ENCODE measurements at regions not wholly inside any gene's neighbourhood (a gene's known extent, or its start where the extent isn't known, plus 50 kb on each side); places are given as distances from the start of the nearest gene placed in this dataset.

DNA sequence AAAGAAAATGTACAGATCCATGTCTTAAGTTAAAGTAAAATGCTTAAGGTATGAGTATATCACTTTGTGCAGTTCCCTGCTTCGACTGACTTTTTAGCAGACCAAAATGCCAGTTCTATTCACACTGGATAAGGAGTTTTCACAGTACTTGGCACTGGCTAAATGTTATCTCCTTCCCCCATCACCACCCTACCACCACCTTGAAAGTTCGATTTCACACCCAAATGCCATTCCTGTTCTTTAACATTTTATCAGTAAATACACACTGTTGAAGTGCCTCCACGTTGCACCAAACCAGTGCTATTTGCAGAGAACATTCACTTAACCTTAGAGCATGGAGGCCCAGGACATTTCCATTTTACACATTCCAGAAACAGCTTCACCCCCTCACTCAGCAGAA lies 100.0 kb downstream of the URB2 start:
- no peak overlapping the region for H3K27ac ChIP-seq (ENCODE audit: low read length in 2 of 2)
- H3K4me1 Mint-ChIP-seq: no peaks in the 10 kb centered on the region
- no peak overlapping the region for H3K9ac ChIP-seq (ENCODE audit: low read length)
- POLR2A ChIA-PET: no interaction called here
- TF ChIP-seq EZH2 (IDR thresholded peaks at IDR 0.05; ENCODE audit: borderline replicate concordance, insufficient read depth, low read depth, low read length, poor library complexity, severe bottlenecking): no peak
- TF ChIP-seq, protein P1, sequence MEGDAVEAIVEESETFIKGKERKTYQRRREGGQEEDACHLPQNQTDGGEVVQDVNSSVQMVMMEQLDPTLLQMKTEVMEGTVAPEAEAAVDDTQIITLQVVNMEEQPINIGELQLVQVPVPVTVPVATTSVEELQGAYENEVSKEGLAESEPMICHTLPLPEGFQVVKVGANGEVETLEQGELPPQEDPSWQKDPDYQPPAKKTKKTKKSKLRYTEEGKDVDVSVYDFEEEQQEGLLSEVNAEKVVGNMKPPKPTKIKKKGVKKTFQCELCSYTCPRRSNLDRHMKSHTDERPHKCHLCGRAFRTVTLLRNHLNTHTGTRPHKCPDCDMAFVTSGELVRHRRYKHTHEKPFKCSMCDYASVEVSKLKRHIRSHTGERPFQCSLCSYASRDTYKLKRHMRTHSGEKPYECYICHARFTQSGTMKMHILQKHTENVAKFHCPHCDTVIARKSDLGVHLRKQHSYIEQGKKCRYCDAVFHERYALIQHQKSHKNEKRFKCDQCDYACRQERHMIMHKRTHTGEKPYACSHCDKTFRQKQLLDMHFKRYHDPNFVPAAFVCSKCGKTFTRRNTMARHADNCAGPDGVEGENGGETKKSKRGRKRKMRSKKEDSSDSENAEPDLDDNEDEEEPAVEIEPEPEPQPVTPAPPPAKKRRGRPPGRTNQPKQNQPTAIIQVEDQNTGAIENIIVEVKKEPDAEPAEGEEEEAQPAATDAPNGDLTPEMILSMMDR (IDR thresholded peaks at IDR 0.05): no peak
- no peaks in the 10 kb centered on the region for H3K27me3 ChIP-seq (replicated peaks in 1 of 4; ENCODE audit: control extremely low read depth in 1 of 4, control insufficient read depth in 3 of 4, insufficient read depth in 4 of 4, low read length in 3 of 4)
- H3K27me3 Mint-ChIP-seq: peaks cover 15% of the 10 kb centered on the region
- no peaks in the 10 kb centered on the region for H3K79me2 ChIP-seq (ENCODE audit: control insufficient read depth, insufficient read depth, low read length)
- WGBS (ENCODE audit: insufficient coverage): 60% methylated on average over 2 of the region's 3 CpGs
- H3K36me3 ChIP-seq (replicated peaks in 1 of 2; ENCODE audit: control extremely low read depth in 1 of 2, control insufficient read depth in 1 of 2, extremely low read depth in 1 of 2, insufficient read depth in 2 of 2, low read length in 1 of 2): no peaks in the 10 kb centered on the region
- no peak for ATAC-seq (ENCODE audit: low read depth)
- DNase-seq: no peak
- H3K4me1 ChIP-seq (ENCODE audit: control insufficient read depth in 2 of 2, insufficient read depth in 2 of 2, low read length in 2 of 2): no peaks in the 10 kb centered on the region
- H3K4me2 ChIP-seq (replicated peaks; ENCODE audit: low read depth, low read length, poor library complexity, severe bottlenecking): no peak overlapping the region
- H3K4me3 ChIP-seq (ENCODE audit: control extremely low read depth in 1 of 5, extremely low read depth in 1 of 5, insufficient read depth in 1 of 5, low read depth in 2 of 5, low read length in 4 of 5): no peak overlapping the region
- no peak overlapping the region for H3K27ac Mint-ChIP-seq
- H3K4me3 Mint-ChIP-seq: no peak overlapping the region
- no peaks in the 10 kb centered on the region for H3K9me3 ChIP-seq (ENCODE audit: control extremely low read depth in 1 of 3, control insufficient read depth in 2 of 3, insufficient read depth in 1 of 3, low read length in 2 of 3)
- H4K20me1 ChIP-seq (ENCODE audit: control insufficient read depth, insufficient read depth, low read length, poor library complexity, severe bottlenecking): no peaks in the 10 kb centered on the region
- no peak overlapping the region for H2AFZ ChIP-seq (ENCODE audit: insufficient read depth, low read depth, low read length, poor library complexity, severe bottlenecking)
- intact Hi-C loops (cut with micrococcal nuclease): no loop called here
- CTCF ChIA-PET: no interaction called here
- no peaks in the 10 kb centered on the region for H3K9me3 Mint-ChIP-seq (ENCODE audit: insufficient read depth)

DNA sequence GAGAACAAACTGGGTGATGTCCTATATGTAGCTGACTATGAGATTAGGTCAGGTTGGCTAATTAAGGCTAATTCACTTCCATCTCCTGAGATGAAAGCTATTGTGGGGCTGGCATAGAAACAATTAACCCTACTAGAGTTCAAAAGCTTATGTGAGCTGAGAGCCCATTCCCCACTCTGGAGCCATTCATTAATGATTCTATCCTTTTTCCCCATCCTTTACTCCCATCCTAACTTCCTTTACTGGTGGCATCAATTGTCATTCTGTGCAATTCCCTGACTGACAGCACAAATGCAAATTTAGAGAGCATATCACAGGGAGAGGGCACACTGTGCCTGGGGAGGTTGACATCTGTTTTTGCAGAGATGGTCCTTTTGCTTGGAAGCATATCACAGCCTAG lies 103.9 kb downstream of the URB2 start:
- Histone ChIP-seq H3K9ac (ENCODE audit: low read length) (no peak overlapping the region), H2AFZ (ENCODE audit: insufficient read depth, low read depth, low read length, poor library complexity, severe bottlenecking) (no peak overlapping the region), H3K79me2 (ENCODE audit: control insufficient read depth, insufficient read depth, low read length) (no peaks in the 10 kb centered on the region), H4K20me1 (ENCODE audit: control insufficient read depth, insufficient read depth, low read length, poor library complexity, severe bottlenecking) (no peaks in the 10 kb centered on the region), H3K4me3 (ENCODE audit: control extremely low read depth in 1 of 5, extremely low read depth in 1 of 5, insufficient read depth in 1 of 5, low read depth in 2 of 5, low read length in 4 of 5) (no peak overlapping the region), H3K27me3 (replicated peaks in 1 of 4; ENCODE audit: control extremely low read depth in 1 of 4, control insufficient read depth in 3 of 4, insufficient read depth in 4 of 4, low read length in 3 of 4) (no peaks in the 10 kb centered on the region), H3K4me1 (ENCODE audit: control insufficient read depth in 2 of 2, insufficient read depth in 2 of 2, low read length in 2 of 2) (no peaks in the 10 kb centered on the region), H3K27ac (ENCODE audit: low read length in 2 of 2) (no peak overlapping the region), H3K36me3 (replicated peaks in 1 of 2; ENCODE audit: control extremely low read depth in 1 of 2, control insufficient read depth in 1 of 2, extremely low read depth in 1 of 2, insufficient read depth in 2 of 2, low read length in 1 of 2) (no peaks in the 10 kb centered on the region), H3K9me3 (ENCODE audit: control extremely low read depth in 1 of 3, control insufficient read depth in 2 of 3, insufficient read depth in 1 of 3, low read length in 2 of 3) (no peaks in the 10 kb centered on the region), H3K4me2 (replicated peaks; ENCODE audit: low read depth, low read length, poor library complexity, severe bottlenecking) (no peak overlapping the region)
- TF ChIP-seq, protein P1 (IDR thresholded peaks at IDR 0.05): no peak
- TF ChIP-seq EZH2 (IDR thresholded peaks at IDR 0.05; ENCODE audit: borderline replicate concordance, insufficient read depth, low read depth, low read length, poor library complexity, severe bottlenecking): no peak
- Mint-ChIP-seq H3K27me3 (peaks cover 27% of the 10 kb centered on the region), H3K4me3 (no peak overlapping the region), H3K9me3 (ENCODE audit: insufficient read depth) (no peaks in the 10 kb centered on the region), H3K27ac (no peak overlapping the region), H3K4me1 (no peaks in the 10 kb centered on the region)
- no peak for ATAC-seq (ENCODE audit: low read depth)
- intact Hi-C loops (cut with micrococcal nuclease): no loop called here
- ChIA-PET CTCF (interaction anchor here (1.2 kb wide), 1 partner anchor 13 kb away, joined by 3 read pairs; no protein-coding TSS in a partner anchor), POLR2A (no interaction called here)
- DNase-seq: no peak

Measured in B cell (primary cell).